Gastroesophageal sphincter (tissue), 3 donors: ENCODE measurements at regions not wholly inside any gene's neighbourhood (a gene's known extent, or its start where the extent isn't known, plus 50 kb on each side); places are given as distances from the start of the nearest gene placed in this dataset.

ENCODE experiments used
- CTCF ChIP-seq, 4 experiments: fragments of 200-600 bp in 2 of 4; fragments of 450-650 bp in 2 of 4; sonication (generic) in 1 of 4; IDR thresholded peaks; one replicate each; pipeline ENCODE4 v1.5.1; 2017 to 2019; ENCODE audit warnings: antibody characterized with exemption in 4 of 4, mild to moderate bottlenecking in 2 of 4, moderate library complexity in 2 of 4
- EP300 ChIP-seq: sonication (generic); formaldehyde crosslinking; IDR thresholded peaks from one replicate; pipeline ENCODE4 v1.6.1; 2017; ENCODE audit warnings: antibody characterized with exemption, mild to moderate bottlenecking
- POLR2A ChIP-seq, 2 donors: fragments of 450-650 bp; IDR thresholded peaks; one replicate each; pipeline ENCODE4 v1.6.1; 2017; ENCODE audit warnings: antibody characterized with exemption in 2 of 2, mild to moderate bottlenecking in 2 of 2, moderate library complexity in 1 of 2
- POLR2AphosphoS5 ChIP-seq: sonication (generic); formaldehyde crosslinking; IDR thresholded peaks from one replicate; pipeline ENCODE4 v1.6.1; 2017; ENCODE audit warnings: antibody characterized with exemption

DNA sequence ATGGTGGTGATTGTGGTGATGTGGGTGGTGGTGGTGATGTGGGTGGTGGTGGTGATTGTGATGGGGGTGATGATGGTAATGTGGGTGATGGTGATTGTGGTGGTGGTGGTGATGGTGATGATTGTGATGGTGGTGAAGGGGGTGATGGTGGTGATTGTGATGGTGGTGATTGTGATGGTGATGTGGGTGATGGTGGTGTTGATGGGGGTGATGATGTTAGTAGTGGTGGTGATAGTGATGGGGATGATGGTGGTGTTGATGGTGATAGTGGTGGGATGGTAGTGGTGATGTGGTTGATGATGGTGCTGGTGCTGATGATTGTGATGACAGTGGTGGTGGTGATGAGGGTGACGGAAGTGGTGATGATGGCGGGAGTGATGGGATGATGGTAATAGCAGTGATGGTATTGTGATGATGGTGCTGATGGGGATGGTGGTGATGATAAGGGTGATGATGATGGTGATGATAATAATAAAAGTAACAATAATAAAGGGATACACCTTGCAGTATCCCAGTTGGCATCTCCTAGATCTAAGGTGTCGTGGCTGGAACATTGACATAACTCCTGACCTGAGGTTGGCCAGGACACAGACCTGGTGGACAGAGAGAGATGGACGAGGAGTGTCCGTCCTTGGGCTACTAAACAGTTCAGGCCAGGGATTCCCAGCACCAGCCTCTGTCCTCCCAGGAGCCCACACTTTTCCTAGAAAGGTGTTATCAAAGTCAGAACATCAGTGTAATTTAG lies 344.5 kb downstream of the SEC14L1 start:
- TF ChIP-seq POLR2A (IDR thresholded peaks at IDR 0.05) (no peak), CTCF (IDR thresholded peaks at IDR 0.05) (no peak), EP300 (no peak), POLR2AphosphoS5 (no peak)
